IMR-90 (cell line): ENCODE measurements at regions not wholly inside any gene's neighbourhood (a gene's known extent, or its start where the extent isn't known, plus 50 kb on each side); places are given as distances from the start of the nearest gene placed in this dataset.

Experiments used
- ATAC-seq: fragments of 200-7000 bp; cut with Tn5 transposase; 2 replicates; pipeline ENCODE4 v1.9.1; 2020; ENCODE audit warnings: low read depth, mild to moderate bottlenecking, moderate library complexity
- BruUV-seq: library from RNA; stranded (reverse); fragments of 400-500 nt; replicated peaks from 2 replicates; lab custom pipeline; 2021; lab: Mats Ljungman, UMichigan
- CTCF ChIA-PET: fragments of 300-600 bp; formaldehyde crosslinking; extraction: SDS; loops from one replicate; lab custom pipeline; 2021; ENCODE audit warnings: antibody characterized with exemption; lab: Yijun Ruan, JAX
- POLR2A ChIA-PET: fragments of 300-600 bp; sonication (Branson Sonifier 250); formaldehyde crosslinking; loops from one replicate; lab custom pipeline; 2022; ENCODE audit warnings: antibody characterized with exemption; ENCODE audit not compliant: unreplicated experiment; lab: Charles Lee
- DNase-seq: peaks from one replicate; pipeline ENCODE4 v3.0.0; 2013
- H2AFZ ChIP-seq: replicated peaks from 2 replicates; pipeline ENCODE3; 2013; ENCODE audit warnings: low read length, mild to moderate bottlenecking; ENCODE audit not compliant: poor library complexity
- H2AK5ac ChIP-seq: 2 replicates; pipeline ENCODE4 v1.6.1; 2013; ENCODE audit warnings: low read depth, low read length, inconsistent platforms
- H2AK9ac ChIP-seq: replicated peaks from 2 replicates; pipeline ENCODE3; 2013; ENCODE audit warnings: mild to moderate bottlenecking, low read depth, low read length, moderate library complexity; ENCODE audit not compliant: poor library complexity
- H2BK120ac ChIP-seq: 2 replicates; pipeline ENCODE4 v1.6.1; 2013; ENCODE audit warnings: low read depth, low read length, inconsistent platforms
- H2BK15ac ChIP-seq: 3 replicates; pipeline ENCODE4 v1.6.1; 2013; ENCODE audit warnings: low read depth, low read length, inconsistent platforms
- H2BK20ac ChIP-seq: 2 replicates; pipeline ENCODE4 v1.6.1; 2013; ENCODE audit warnings: low read depth, mild to moderate bottlenecking, inconsistent platforms, low read length, moderate library complexity
- H2BK5ac ChIP-seq: 2 replicates; pipeline ENCODE4 v1.6.1; 2013; ENCODE audit warnings: mild to moderate bottlenecking, low read depth, low read length, inconsistent platforms; ENCODE audit not compliant: poor library complexity, severe bottlenecking
- H3K14ac ChIP-seq: replicated peaks from 2 replicates; pipeline ENCODE4 v1.6.1; 2013; ENCODE audit warnings: low read depth, low read length, inconsistent platforms
- H3K18ac ChIP-seq: 2 replicates; pipeline ENCODE4 v1.6.1; 2013; ENCODE audit warnings: low read depth, low read length, control low read depth
- H3K23ac ChIP-seq: 2 replicates; pipeline ENCODE4 v1.6.1; 2013; ENCODE audit warnings: low read depth, low read length, inconsistent platforms
- H3K27ac ChIP-seq: 2 replicates; pipeline ENCODE4 v1.5.1; 2013; ENCODE audit warnings: mild to moderate bottlenecking, control low read depth, low read length; ENCODE audit not compliant: insufficient read depth
- H3K27me3 ChIP-seq: 2 replicates; pipeline ENCODE4 v1.6.1; 2013; ENCODE audit warnings: low read length; ENCODE audit not compliant: control insufficient read depth, insufficient read depth
- H3K36me3 ChIP-seq: 2 replicates; pipeline ENCODE4 v1.6.1; 2013; ENCODE audit warnings: low read length, mixed read lengths; ENCODE audit not compliant: control insufficient read depth, insufficient read depth
- H3K4ac ChIP-seq: 2 replicates; pipeline ENCODE4 v1.6.1; 2013; ENCODE audit warnings: low read depth, low read length, inconsistent platforms
- H3K4me1 ChIP-seq: 2 replicates; pipeline ENCODE4 v1.6.1; 2013; ENCODE audit warnings: low read length, mixed read lengths; ENCODE audit not compliant: control insufficient read depth, insufficient read depth
- H3K4me2 ChIP-seq: 2 replicates; pipeline ENCODE4 v1.6.1; 2013; ENCODE audit warnings: low read depth, mild to moderate bottlenecking, control low read depth, low read length, moderate library complexity
- H3K4me3 ChIP-seq: 2 replicates; pipeline ENCODE4 v1.5.1; 2013; ENCODE audit warnings: low read depth, mild to moderate bottlenecking, control low read depth, low read length, moderate library complexity; ENCODE audit not compliant: insufficient read depth
- H3K56ac ChIP-seq: 2 replicates; pipeline ENCODE4 v1.6.1; 2013; ENCODE audit warnings: low read length, inconsistent platforms; ENCODE audit not compliant: insufficient read depth; ENCODE audit errors: extremely low read depth
- H3K79me1 ChIP-seq, 2 experiments: 2 replicates each; pipeline ENCODE4 v1.6.1; 2013; ENCODE audit warnings: low read length in 2 of 2, inconsistent platforms in 1 of 2, low read depth in 1 of 2
- H3K9ac ChIP-seq: 2 replicates; pipeline ENCODE4 v1.6.1; 2013; ENCODE audit warnings: low read depth, low read length, control low read depth
- H3K9me1 ChIP-seq: 2 replicates; pipeline ENCODE4 v1.6.1; 2013; ENCODE audit warnings: low read length, inconsistent platforms; ENCODE audit not compliant: insufficient read depth
- H3K9me3 ChIP-seq: 2 replicates; pipeline ENCODE4 v1.6.1; 2013; ENCODE audit warnings: low read length; ENCODE audit not compliant: control insufficient read depth, insufficient read depth
- H4K20me1 ChIP-seq: 2 replicates; pipeline ENCODE4 v1.6.1; 2013; ENCODE audit warnings: low read length, inconsistent platforms; ENCODE audit not compliant: insufficient read depth
- H4K5ac ChIP-seq: 2 replicates; pipeline ENCODE4 v1.6.1; 2013; ENCODE audit warnings: mild to moderate bottlenecking, low read depth, low read length, control low read depth
- H4K8ac ChIP-seq, 2 experiments: 2 replicates each; pipeline ENCODE4 v1.6.1; 2013; ENCODE audit warnings: low read depth in 2 of 2, low read length in 2 of 2, control low read depth in 1 of 2, inconsistent platforms in 1 of 2
- H4K91ac ChIP-seq: 2 replicates; pipeline ENCODE4 v1.6.1; 2013; ENCODE audit warnings: low read depth, low read length, inconsistent platforms; ENCODE audit not compliant: insufficient read depth
- CEBPB ChIP-seq: IDR thresholded peaks from 2 replicates; pipeline ENCODE4 v1.6.1; 2012; ENCODE audit warnings: low read depth, low read length, improper control_type of control experiment
- MXI1 ChIP-seq: IDR thresholded peaks from 2 replicates; pipeline ENCODE4 v1.6.1; 2012; ENCODE audit warnings: low read depth, mild to moderate bottlenecking, low read length, moderate library complexity, borderline replicate concordance
- WGBS, 2 experiments: methylation state at CpG; one replicate each; pipeline versions ENCODE4 v1.1.5 to v1.1.7; 2013; ENCODE audit warnings: missing lambda C conversion rate in 2 of 2; ENCODE audit not compliant: insufficient read length in 1 of 2; ENCODE audit errors: extremely low coverage in 2 of 2; 5-methylcytosine and 5-hydroxymethylcytosine counted together
- dilution Hi-C: fragments of 300-500 bp; cut with HindIII; formaldehyde crosslinking; loops from one replicate; pipeline ENCODE4 v1.14.3; 2018; ENCODE audit warnings: low sequenced_read_pairs; ENCODE audit not compliant: unreplicated experiment
- in situ Hi-C: fragments of 300-500 bp; cut with MboI; formaldehyde crosslinking; loops from 3 replicates; pipeline ENCODE4 v1.14.3; 2019; ENCODE audit warnings: low sequenced_read_pairs, inconsistent platforms, mixed read lengths
- intact Hi-C: fragments of 100-400 bp; cut with micrococcal nuclease; formaldehyde crosslinking; loops from 2 replicates; pipeline ENCODE4 v1.10.0; 2022

DNA sequence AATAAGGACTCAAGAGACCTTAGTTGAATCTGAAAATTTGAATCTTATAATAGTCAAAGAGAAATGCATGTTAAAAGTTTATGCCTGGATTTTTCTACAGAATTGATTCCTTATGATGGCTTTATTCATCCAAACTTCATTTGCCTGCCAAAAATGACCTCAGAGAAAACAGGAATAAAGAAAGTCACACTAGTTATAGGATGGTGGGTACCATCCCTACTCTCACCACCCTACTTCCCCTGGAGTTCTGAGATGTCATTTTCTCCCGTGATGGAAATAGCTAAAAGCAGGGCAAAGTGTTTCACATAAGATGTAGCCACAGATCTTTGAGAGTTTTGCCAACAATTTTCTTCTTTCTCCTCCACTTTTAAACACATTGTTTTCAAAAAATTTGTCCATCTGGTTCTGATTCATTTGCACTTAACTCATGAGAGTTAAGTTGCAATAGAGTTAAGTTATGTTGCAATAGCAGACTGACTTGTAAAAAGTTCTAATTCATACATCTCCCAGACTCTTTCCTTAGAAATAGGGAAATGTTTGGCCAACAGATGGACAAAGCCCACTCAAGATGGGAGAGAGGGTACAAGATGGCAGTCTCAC is 384.6 kb downstream of the PLPP3 start:
- ATAC-seq, result peak; percentile 53
- Histone ChIP-seq H3K27ac (peak overlapping the region; percentile 18; the same call in 1 of the 2 replicates), H3K23ac (no peak overlapping the region), H2AK5ac (no peak overlapping the region), H3K36me3 (no peaks in the 10 kb centered on the region), H3K4me2 (peak overlapping the region; percentile 52; the same call in 1 of the 2 replicates), H2BK15ac (no peak overlapping the region), H3K9ac (no peak overlapping the region), H3K4me3 (no peak overlapping the region), H2AK9ac (no peak overlapping the region), H3K18ac (peak overlapping the region; percentile 85), H2BK120ac (no peak overlapping the region), H3K9me1 (0 out of 2 replicates have a peak, but pooled peaks cover 2% of the 10 kb centered on the region), H3K9me3 (no peaks in the 10 kb centered on the region), H3K4me1 (peaks cover 4% of the 10 kb centered on the region), H4K91ac (no peak overlapping the region; the same call in 1 of the 2 replicates), H2BK20ac (peak overlapping the region; percentile 31; the same call in 1 of the 2 replicates), H3K79me1 (no peaks in the 10 kb centered on the region), H3K4ac (no peak overlapping the region), H4K8ac (no peak overlapping the region), H3K14ac (no peak overlapping the region), H4K20me1 (no peaks in the 10 kb centered on the region), H3K56ac (no peak overlapping the region), H4K5ac (peak overlapping the region; percentile 89; the same call in 1 of the 2 replicates), H2BK5ac (no peak overlapping the region), H3K27me3 (no peaks in the 10 kb centered on the region; the same call in 1 of the 2 replicates), H2AFZ (no peak overlapping the region)
- intact Hi-C loops (no loop called here), dilution Hi-C loops (no loop called here), in situ Hi-C loops (no loop called here)
- POLR2A ChIA-PET, result no interaction called here
- DNase-seq, result peak; percentile 76
- CTCF ChIA-PET, result no interaction called here
- no CpG with 5 or more reads among the region's 1 CpG for WGBS, 2 experiments
- BruUV-seq, result no TSS peak
- TF ChIP-seq CEBPB, result peak; percentile 94
- no peak for TF ChIP-seq MXI1
